Stimulated activated CD4-positive, alpha-beta T cell treated with anti-CD3 and anti-CD28 coated beads, Interleukin-2, amount 100 ng/mL, for 4 hours (primary cell): ENCODE measurements at regions not wholly inside any gene's neighbourhood (a gene's known extent, or its start where the extent isn't known, plus 50 kb on each side); places are given as distances from the start of the nearest gene placed in this dataset.
"Not testable (repeated sequence)": the region's sequence is repeated elsewhere in the genome, so short reads cannot be mapped to it uniquely, and the experiment has no call there.

Experiments
- DNase-seq: peaks from one replicate; pipeline ENCODE4 v3.0.0-alpha.2; 2020; ENCODE audit warnings: low read depth

- DNase-seq, result no peak
These were observed 452.8 kb upstream of the ZEB2 start for GRCh38 chr2:144972676-144973075.

DNA sequence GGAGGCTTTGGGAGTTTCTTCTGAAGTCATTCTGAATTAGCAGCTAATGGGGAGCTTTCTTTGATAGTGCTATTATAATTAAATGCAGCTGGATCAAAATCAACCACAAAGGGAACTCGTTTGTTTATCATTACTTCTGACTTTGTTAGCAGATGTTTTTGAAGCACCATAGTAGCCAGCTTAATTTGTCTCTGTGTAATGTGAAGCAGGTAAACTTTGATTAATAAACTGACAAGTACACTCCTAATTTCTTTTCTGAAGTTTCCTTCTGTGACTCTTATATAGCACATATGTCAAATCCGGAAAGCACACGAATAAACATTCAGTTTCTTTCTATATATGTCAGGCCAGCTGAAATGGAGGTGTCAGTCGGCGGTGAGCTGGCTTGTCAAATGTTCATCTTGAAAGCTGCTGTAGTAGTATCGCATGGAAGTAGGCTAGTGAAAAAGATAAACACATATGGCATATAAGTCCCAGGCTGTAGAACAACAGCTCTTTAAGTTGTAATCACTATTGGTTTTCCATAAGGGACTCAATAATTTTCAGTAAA, 451.9 kb upstream of the ZEB2 start:
- no peak for DNase-seq

- not testable (repeated sequence) for DNase-seq
These were observed 450.5 kb upstream of the ZEB2 start for GRCh38 chr2:144970410-144970809.

DNA sequence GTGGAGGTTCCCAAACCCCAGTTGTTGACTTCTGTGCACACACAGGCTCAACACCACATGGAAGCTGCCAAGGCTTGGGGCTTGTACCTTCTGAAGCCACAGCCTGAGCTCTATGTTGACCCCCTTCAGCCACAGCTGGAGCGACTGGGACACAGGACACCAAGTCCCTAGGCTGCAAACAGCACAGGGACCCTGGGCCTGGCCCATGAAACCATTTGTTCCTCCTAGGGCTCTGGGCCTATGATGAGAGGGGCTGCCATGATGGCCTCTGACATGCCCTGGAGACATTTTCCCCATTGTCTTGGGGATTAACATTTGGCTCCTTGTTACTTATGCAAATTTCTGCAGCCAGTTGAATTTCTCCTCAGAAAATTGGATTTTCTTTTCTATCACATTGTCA, 449.6 kb upstream of the ZEB2 start:
- not testable (repeated sequence) for DNase-seq

DNA sequence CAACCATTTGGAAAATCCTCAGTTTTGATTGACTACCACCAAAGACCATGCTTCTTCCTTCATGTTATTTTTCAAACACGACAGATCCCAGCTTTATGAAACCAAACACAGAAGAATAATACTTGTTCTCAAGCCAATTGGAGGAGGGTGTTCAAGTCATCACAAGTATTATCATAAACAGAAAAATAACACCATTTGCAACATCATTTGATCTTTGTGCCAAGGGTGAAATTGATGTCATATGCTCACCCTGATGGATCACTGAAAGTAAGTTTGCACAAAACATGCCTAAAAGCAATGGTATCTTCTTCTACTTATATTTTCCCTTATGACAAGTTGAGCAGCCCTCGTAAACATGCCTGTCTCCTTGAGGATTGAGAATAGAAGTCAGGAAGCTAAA, 448.0 kb upstream of the ZEB2 start:
- DNase-seq, result no peak

- DNase-seq, result no peak
These were observed 445.3 kb upstream of the ZEB2 start for GRCh38 chr2:144965172-144965571.

DNA sequence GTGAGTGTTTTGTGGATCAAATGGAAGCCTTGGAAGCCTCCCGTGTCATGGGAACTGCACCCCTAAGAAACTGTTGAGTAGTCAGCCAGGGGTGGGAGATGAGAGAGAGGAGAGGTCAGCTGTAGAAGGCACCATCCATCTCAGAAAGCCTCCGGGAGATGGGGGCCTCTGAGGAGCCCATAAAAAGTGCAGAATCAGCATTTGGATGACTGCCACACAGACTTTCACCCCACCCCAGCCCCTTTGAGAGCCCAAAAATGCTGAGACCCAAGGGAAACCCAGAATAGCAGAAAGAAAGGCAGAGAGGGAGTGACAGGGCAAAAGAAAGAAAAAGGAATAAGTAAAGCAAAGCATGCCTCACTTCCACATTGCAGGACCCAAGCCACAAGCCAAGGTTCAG, 443.1 kb upstream of the ZEB2 start:
- no peak for DNase-seq

- no peak for DNase-seq
These were observed 439.5 kb upstream of the ZEB2 start for GRCh38 chr2:144959416-144959815.

- no peak for DNase-seq
These were observed 431.1 kb upstream of the ZEB2 start for GRCh38 chr2:144950899-144951560.

- DNase-seq, result no peak
These were observed 428.4 kb upstream of the ZEB2 start for GRCh38 chr2:144948205-144948855.

- no peak for DNase-seq
These were observed 427.8 kb upstream of the ZEB2 start for GRCh38 chr2:144947709-144948037.

DNA sequence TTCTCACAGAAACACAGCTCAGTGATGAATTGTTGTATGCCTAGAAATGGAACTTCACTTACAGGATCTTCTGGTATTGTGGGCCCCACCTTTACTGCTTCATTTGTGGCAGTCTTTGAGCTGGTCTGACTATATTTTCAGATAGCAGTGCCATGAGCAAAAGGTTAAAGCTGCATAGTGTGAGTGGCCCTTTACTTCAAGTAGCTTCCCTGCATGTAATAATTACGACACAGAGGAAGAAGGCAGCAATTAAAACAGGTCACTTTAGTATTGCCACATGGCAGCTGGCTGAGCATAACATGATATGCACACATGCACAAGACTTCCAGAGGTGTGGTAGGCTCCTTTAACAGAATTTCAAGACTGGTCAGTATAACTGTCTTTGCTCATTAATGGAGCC, 426.3 kb upstream of the ZEB2 start:
- no peak for DNase-seq

GRCh38 chr2:144944546-144945220, 424.8 kb upstream of the ZEB2 start:
- no peak for DNase-seq

GRCh38 chr2:144943986-144944385, 424.1 kb upstream of the ZEB2 start:
- no peak for DNase-seq

GRCh38 chr2:144943293-144943941, 423.5 kb upstream of the ZEB2 start:
- no peak for DNase-seq

DNA sequence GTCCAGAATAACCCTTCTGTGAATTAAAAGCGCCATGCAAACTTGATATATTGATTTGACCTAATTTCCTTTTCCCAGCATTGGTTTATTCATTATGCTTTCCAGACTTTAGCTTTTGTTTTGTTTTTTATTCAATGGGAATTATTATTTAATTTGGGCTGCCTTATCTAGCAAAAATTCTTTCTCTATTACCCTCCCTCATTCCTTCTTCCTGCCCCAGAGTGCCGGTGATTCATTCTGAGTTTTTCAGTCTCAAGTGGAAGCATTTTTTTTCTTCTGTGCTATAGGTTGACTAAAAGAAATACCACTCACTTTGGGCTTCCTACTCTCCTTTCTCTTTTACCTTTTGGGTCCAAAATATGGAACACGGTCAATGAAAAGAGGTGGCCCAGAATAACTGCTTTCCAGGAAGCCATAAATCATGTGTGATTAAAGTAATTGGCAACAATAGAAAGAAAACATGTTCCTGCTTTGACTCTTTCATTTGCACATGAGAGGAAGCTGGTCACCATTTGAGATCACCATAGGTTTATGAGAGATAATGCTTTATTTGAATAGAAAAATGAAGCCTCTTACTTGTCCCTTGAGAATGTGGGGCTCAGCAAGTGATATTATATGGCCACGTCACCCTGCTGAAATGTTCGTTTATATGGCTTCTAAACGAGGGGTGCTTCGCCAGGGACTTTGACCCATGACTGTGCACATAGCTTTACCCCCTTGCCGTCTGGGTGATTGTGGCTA, 422.8 kb upstream of the ZEB2 start:
- no peak for DNase-seq

DNA sequence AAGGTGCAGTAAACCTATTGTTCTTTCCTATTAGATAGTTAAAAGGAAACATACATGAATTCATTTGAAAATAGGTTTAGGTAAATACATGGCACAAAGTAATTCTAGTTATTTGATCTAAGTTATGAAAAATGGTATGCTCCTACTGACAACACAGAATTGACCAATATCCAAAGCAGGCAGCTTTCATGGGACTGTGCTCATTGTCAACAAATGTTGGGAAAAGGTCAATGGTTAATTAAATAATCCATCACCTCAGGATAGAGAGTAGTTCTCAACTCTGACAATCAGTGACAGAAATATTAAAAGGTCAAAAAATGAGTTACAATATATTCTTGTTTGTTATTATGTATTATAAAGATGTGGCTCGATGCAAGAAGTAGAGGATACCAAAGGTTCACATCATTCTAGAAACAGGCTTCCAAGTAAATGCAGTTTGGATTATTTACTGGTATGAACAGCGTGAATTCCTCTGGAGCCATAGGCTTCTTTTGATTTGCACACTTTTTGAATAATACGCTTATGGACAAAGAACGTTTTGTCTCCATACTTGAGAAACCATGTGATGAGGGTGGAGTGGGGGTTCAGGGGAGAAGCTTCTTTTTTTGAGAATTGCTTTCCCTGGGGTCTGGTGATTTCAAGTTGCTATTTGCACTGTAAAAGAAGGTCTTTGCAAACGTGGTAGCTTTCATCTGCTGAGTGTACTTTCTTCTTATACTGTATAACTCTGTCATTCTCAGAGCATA, 422.0 kb upstream of the ZEB2 start:
- no peak for DNase-seq

DNA sequence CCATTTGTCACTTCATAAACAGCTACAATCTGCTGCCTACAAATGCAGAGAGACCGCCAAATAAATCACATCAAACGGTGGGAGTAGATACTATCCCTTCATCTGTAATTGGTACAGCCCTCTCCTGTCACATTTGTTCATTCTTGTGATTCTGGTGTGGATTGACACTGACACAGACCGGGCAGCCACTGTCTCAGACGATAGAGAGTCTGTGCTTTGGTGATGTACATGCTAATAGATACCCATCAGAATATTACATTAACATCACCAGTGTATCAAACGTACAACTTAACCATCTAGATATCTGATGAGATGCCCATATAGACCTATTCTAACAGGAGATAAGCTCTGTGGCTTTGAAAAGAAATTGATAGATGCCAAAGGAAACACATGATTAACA, 419.7 kb upstream of the ZEB2 start:
- no peak for DNase-seq

DNA sequence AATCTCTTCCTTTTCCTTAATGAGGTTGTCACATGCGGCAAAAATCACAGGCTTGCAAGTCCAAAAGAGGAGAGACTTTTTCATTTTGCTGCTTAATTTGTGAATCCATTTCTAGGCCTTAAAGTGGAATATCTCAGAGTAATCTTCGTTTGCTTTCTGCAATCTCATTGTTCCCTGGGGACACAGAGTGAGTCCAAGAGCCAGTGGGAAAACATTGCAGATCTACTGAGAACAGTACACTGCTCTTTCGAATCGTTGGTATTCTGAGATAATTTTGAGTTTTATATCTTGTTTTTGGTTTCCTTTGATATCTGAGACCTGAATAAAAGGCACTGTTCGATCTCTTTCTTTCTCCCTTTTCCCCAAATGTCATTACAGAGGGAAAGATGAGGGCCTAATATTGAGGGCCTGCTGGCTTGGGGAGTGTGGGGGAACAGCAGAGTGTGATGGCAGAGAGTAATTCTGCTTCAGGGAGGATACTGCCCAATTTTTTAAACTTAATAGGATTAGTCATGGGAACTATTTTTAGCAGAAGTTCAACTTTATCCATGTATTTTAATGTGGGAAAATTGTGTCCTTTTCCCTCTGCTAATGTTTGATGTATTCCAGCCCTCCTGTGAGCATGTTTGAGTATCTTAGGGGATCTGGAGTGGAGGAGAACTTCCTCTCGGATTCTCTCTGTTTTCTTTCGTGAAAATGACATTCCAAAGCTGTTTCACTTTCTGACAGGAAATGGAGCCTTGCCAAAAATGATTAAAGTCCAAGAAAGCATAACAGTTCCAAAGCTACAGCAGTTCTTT, 418.2 kb upstream of the ZEB2 start:
- no peak for DNase-seq

DNA sequence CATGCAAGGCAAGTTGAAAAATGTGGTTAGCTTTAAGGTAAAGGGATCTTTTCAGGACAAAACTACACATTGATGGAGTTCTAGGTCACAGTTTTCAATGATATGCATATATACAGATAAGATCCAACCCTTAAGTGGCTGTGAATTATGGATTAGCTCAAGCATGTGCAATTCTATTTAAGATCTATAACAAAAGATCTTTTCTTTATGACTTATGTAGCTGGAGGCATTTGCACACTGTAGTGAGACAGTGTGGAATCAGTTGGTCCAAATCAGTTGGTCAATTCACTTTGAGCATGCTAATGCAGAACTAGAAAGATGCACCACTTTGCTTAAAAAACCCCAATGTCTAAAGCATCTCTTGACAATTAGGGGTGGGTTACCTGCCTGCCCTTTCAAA, 417.1 kb upstream of the ZEB2 start:
- no peak for DNase-seq

DNA sequence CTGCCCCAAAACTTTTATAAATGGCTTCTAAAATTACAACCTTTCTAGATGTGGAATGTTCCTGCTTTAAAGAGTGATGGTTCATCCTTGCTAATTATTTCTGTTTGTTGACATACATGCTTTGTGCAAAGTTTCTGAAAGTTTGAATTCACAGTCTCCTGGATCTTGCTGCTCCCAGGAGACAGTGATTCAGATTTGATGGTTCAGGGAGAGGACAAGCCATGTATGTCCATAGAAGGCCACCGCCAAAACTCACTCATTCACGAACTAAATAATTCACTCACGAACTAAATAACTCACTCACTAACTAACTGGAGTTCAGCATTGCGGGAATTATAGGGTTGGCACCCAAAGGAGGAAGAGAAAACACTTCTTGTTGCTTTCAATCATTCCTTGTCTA, 416.5 kb upstream of the ZEB2 start:
- no peak for DNase-seq
